Testis (tissue), 2 donors: ENCODE measurements at regions not wholly inside any gene's neighbourhood (a gene's known extent, or its start where the extent isn't known, plus 50 kb on each side); places are given as distances from the start of the nearest gene placed in this dataset.

Experiments used
- DNase-seq: peaks from one replicate; pipeline ENCODE4 v3.0.0-alpha.2; 2019
- H3K27ac ChIP-seq, 2 donors: fragments of 200-600 bp; sonication (generic); one replicate each; pipeline ENCODE4 v1.5.1; 2019
- H3K27me3 ChIP-seq: fragments of 200-600 bp; sonication (generic); one replicate; pipeline ENCODE4 v1.5.1; 2019
- H3K36me3 ChIP-seq: fragments of 200-600 bp; sonication (generic); one replicate; pipeline ENCODE4 v1.5.1; 2017; ENCODE audit warnings: low read depth; ENCODE audit errors: missing control alignments
- H3K4me1 ChIP-seq: fragments of 200-600 bp; sonication (generic); one replicate; pipeline ENCODE4 v1.5.1; 2019
- H3K4me3 ChIP-seq, 2 donors: fragments of 200-600 bp; sonication (generic); one replicate each; pipeline ENCODE4 v1.5.1; 2017 to 2019
- H3K9me3 ChIP-seq: fragments of 200-600 bp; sonication (generic); one replicate; pipeline ENCODE4 v1.5.1; 2017
- CTCF ChIP-seq, 3 experiments: fragments of 450-650 bp in 2 of 3; fragments of 200-600 bp in 1 of 3; sonication (generic) in 1 of 3; IDR thresholded peaks; one replicate each; pipeline ENCODE4 v1.5.1; 2016 to 2019; ENCODE audit warnings: antibody characterized with exemption in 3 of 3, mild to moderate bottlenecking in 2 of 3, moderate library complexity in 1 of 3
- POLR2A ChIP-seq: fragments of 450-650 bp; IDR thresholded peaks from one replicate; pipeline ENCODE4 v1.6.1; 2017; ENCODE audit warnings: antibody characterized with exemption, mild to moderate bottlenecking, moderate library complexity
- WGBS, 2 donors: methylation state at CpG; one replicate each; pipeline ENCODE4 v1.1.5; 2018; 5-methylcytosine and 5-hydroxymethylcytosine counted together
- intact Hi-C: fragments of 100-400 bp; cut with DNase I; formaldehyde crosslinking; loops from one replicate; pipeline ENCODE4 v1.15.1; 2023; ENCODE audit warnings: low total_unique reads

DNA sequence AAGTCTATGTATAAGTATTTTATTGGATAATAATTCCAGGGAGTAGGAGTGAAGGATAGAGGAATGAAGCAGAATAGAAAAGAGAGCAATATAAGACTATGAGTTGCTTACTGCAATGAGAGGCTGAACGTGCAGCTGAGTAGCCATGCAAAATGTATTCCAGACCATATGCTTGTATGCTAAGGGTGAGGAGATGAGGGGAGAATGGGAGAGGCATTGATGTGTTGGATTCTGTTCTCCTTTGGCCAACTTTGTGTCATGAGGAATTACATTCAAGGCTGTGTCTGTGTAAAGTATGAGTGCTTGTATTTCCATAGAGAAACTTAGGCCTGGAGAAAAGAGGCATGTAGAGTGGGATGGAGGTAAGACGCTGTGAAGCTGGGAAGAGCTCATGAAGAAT is 301.8 kb downstream of the ARL6IP6 start:
- no peak for DNase-seq
- intact Hi-C loops = no loop called here
- WGBS, 2 donors = 79 to 87% methylated on average over 2 of the region's 2 CpGs
- Histone ChIP-seq H3K27me3 (no peaks in the 10 kb centered on the region), H3K27ac (no peak overlapping the region), H3K36me3 (no peaks in the 10 kb centered on the region), H3K4me3 (no peak overlapping the region), H3K4me1 (no peaks in the 10 kb centered on the region), H3K9me3 (no peaks in the 10 kb centered on the region)
- no peak for TF ChIP-seq POLR2A
- no peak for TF ChIP-seq CTCF (IDR thresholded peaks at IDR 0.05)

- intact Hi-C loops = no loop called here
- TF ChIP-seq POLR2A (no peak), CTCF (IDR thresholded peaks at IDR 0.05) (no peak)
- DNase-seq = no peak
- H3K4me1 ChIP-seq = no peaks in the 10 kb centered on the region
- 54 to 57% methylated on average over 5 of the region's 5 CpGs for WGBS, 2 donors
- H3K4me3 ChIP-seq = no peak overlapping the region
- H3K27me3 ChIP-seq = no peaks in the 10 kb centered on the region
- no peaks in the 10 kb centered on the region for H3K9me3 ChIP-seq
- no peak overlapping the region for H3K27ac ChIP-seq
- H3K36me3 ChIP-seq = no peaks in the 10 kb centered on the region
These were observed 286.8 kb downstream of the ARL6IP6 start for GRCh38 chr2:153005071-153005730.

- Histone ChIP-seq H3K27me3 (no peaks in the 10 kb centered on the region), H3K36me3 (no peaks in the 10 kb centered on the region), H3K9me3 (no peaks in the 10 kb centered on the region), H3K4me1 (no peaks in the 10 kb centered on the region), H3K27ac (no peak overlapping the region), H3K4me3 (no peak overlapping the region)
- WGBS, 2 donors = 80 to 89% methylated on average over 3 of the region's 3 CpGs
- no peak for DNase-seq
- no peak for TF ChIP-seq POLR2A
- TF ChIP-seq CTCF (IDR thresholded peaks at IDR 0.05) = no peak
- intact Hi-C loops = no loop called here
These were observed 286.2 kb downstream of the ARL6IP6 start for GRCh38 chr2:153004627-153005026.

DNA sequence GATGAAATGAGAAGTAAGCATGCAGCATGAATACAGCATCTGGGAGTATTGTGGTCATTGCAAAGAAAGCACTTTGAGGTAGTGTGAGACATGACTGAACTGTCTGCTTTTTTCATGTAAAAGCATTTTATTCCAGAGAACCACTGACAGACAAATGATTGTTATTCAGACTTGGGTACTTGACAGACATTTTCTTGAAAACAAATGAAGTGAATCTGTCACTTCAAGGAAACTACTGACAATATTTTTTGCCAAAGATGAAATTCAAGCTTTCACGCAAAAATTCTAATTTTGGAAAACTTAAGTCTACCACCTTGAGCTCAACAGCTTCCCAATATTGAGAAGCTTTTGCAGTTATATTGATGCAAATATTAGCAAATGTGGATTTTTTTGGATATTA is 255.7 kb downstream of the ARL6IP6 start:
- Histone ChIP-seq H3K4me1 (no peaks in the 10 kb centered on the region), H3K27ac (no peak overlapping the region), H3K4me3 (no peak overlapping the region), H3K27me3 (no peaks in the 10 kb centered on the region), H3K36me3 (no peaks in the 10 kb centered on the region), H3K9me3 (no peaks in the 10 kb centered on the region)
- 44 to 65% methylated on average over 1 of the region's 1 CpG for WGBS, 2 donors
- TF ChIP-seq POLR2A (no peak), CTCF (IDR thresholded peaks at IDR 0.05) (no peak)
- no peak for DNase-seq
- intact Hi-C loops = no loop called here

DNA sequence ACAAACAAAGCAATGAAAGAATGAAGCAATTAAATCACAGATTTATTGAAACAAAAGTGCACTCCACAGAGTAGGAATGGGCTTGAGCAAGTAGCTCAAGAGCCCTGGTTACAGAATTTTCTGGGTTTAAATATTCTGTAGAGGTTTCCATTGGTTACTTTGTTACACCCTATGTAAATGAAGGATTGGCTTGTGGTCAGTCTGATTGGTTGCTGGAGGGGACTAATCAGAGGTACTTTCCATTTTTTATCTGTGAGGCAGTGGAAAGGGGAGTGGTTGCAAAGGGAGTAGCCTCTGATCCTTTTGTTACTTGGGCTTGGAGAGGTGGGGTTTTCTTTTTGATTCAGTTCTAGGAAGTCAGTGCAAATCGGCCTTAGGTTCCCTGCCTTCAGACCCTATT is 253.3 kb downstream of the ARL6IP6 start:
- H3K36me3 ChIP-seq = no peaks in the 10 kb centered on the region
- H3K4me1 ChIP-seq = no peaks in the 10 kb centered on the region
- H3K4me3 ChIP-seq = no peak overlapping the region
- no peak for DNase-seq
- intact Hi-C loops = no loop called here
- WGBS, 2 donors = 74 to 90% methylated on average over 1 of the region's 1 CpG
- H3K27ac ChIP-seq = no peak overlapping the region
- TF ChIP-seq CTCF (IDR thresholded peaks at IDR 0.05) (no peak), POLR2A (no peak)
- H3K9me3 ChIP-seq = no peaks in the 10 kb centered on the region
- no peaks in the 10 kb centered on the region for H3K27me3 ChIP-seq
